HepG2 (cell line): ENCODE measurements at regions not wholly inside any gene's neighbourhood (a gene's known extent, or its start where the extent isn't known, plus 50 kb on each side); places are given as distances from the start of the nearest gene placed in this dataset.

ENCODE experiments used
- CTCF ChIP-seq: sonication (generic); formaldehyde crosslinking; IDR thresholded peaks from 2 replicates; pipeline ENCODE4 v1.5.0; 2020; ENCODE audit warnings: mild to moderate bottlenecking, missing genetic modification reagents, moderate library complexity
- POLR2A ChIP-seq, 2 experiments: IDR thresholded peaks; 2 replicates each; pipeline ENCODE4 v1.6.1; 2011; ENCODE audit warnings: low read depth in 2 of 2, low read length in 2 of 2, mild to moderate bottlenecking in 1 of 2, moderate library complexity in 1 of 2; ENCODE audit not compliant: insufficient read depth in 1 of 2
- POLR2AphosphoS5 ChIP-seq: IDR thresholded peaks from 2 replicates; pipeline ENCODE4 v1.6.1; 2012; ENCODE audit warnings: low read depth, low read length
- USF2 ChIP-seq, 2 experiments: sonication (generic) in 1 of 2; formaldehyde crosslinking in 1 of 2; IDR thresholded peaks; 2 replicates each; pipeline versions ENCODE4 v1.5.1 to v1.6.1; 2011 to 2020; ENCODE audit warnings: borderline replicate concordance in 1 of 2, low read depth in 1 of 2, low read length in 1 of 2, mild to moderate bottlenecking in 1 of 2, missing genetic modification reagents in 1 of 2, moderate library complexity in 1 of 2

- TF ChIP-seq POLR2AphosphoS5 (no peak), USF2 (IDR thresholded peaks at IDR 0.05; ENCODE audit: low read depth, low read length) (no peak), USF2 (CRISPR knock-in tag; IDR thresholded peaks at IDR 0.05; ENCODE audit: borderline replicate concordance) (no peak), CTCF (CRISPR knock-in tag) (no peak), POLR2A (IDR thresholded peaks at IDR 0.05; ENCODE audit: insufficient read depth in 1 of 2, low read depth in 2 of 2, low read length in 2 of 2) (no peak)
Observed at GRCh38 chr13:56903710-56904282, 236.9 kb upstream of the PRR20A start.
